ENCODE measurements at regions not wholly inside any gene's neighbourhood (a gene's known extent, or its start where the extent isn't known, plus 50 kb on each side); places are given as distances from the start of the nearest gene placed in this dataset.

- DNase-seq (ENCODE audit: low spot score) = no peak
Observed at GRCh38 chr11:115874843-115875242, 370.6 kb upstream of the CADM1 start.

- no peak for DNase-seq (ENCODE audit: low spot score)
Observed at GRCh38 chr11:115873813-115874212, 369.6 kb upstream of the CADM1 start.

- no peak for DNase-seq (ENCODE audit: low spot score)
Observed at GRCh38 chr11:115872416-115872815, 368.2 kb upstream of the CADM1 start.

- DNase-seq (ENCODE audit: low spot score) = no peak
Observed at GRCh38 chr11:115871161-115871760, 367.0 kb upstream of the CADM1 start.

GRCh38 chr11:115869780-115870431 is 365.7 kb upstream of the CADM1 start:
- peak; percentile 26 for DNase-seq (ENCODE audit: low spot score)

- no peak for DNase-seq (ENCODE audit: low spot score)
Observed at GRCh38 chr11:115869131-115869530, 364.9 kb upstream of the CADM1 start.

GRCh38 chr11:115860246-115860645 is 356.0 kb upstream of the CADM1 start:
- DNase-seq (ENCODE audit: low spot score) = no peak

GRCh38 chr11:115848611-115849010 is 344.4 kb upstream of the CADM1 start:
- DNase-seq (ENCODE audit: low spot score) = no peak

GRCh38 chr11:115848080-115848479 is 343.9 kb upstream of the CADM1 start:
- peak; percentile 5 for DNase-seq (ENCODE audit: low spot score)

- no peak for DNase-seq (ENCODE audit: low spot score)
Observed at GRCh38 chr11:115845872-115846271, 341.7 kb upstream of the CADM1 start.

- DNase-seq (ENCODE audit: low spot score) = no peak
Observed at GRCh38 chr11:115843685-115844084, 339.5 kb upstream of the CADM1 start.

GRCh38 chr11:115843111-115843510 is 338.9 kb upstream of the CADM1 start:
- DNase-seq (ENCODE audit: low spot score) = no peak

- no peak for DNase-seq (ENCODE audit: low spot score)
Observed at GRCh38 chr11:115820026-115820425, 315.8 kb upstream of the CADM1 start.

GRCh38 chr11:115819014-115819413 is 314.8 kb upstream of the CADM1 start:
- DNase-seq (ENCODE audit: low spot score) = no peak

- no peak for DNase-seq (ENCODE audit: low spot score)
Observed at GRCh38 chr11:115817844-115818468, 313.7 kb upstream of the CADM1 start.

GRCh38 chr11:115808351-115808940 is 304.2 kb upstream of the CADM1 start:
- DNase-seq (ENCODE audit: low spot score) = no peak

GRCh38 chr11:115806056-115806455 is 301.8 kb upstream of the CADM1 start:
- no peak for DNase-seq (ENCODE audit: low spot score)

- DNase-seq (ENCODE audit: low spot score) = no peak
Observed at GRCh38 chr11:115803073-115803740, 299.0 kb upstream of the CADM1 start.

GRCh38 chr11:115802641-115803040 is 298.4 kb upstream of the CADM1 start:
- DNase-seq (ENCODE audit: low spot score) = no peak

- DNase-seq (ENCODE audit: low spot score) = no peak
Observed at GRCh38 chr11:115792903-115793302, 288.7 kb upstream of the CADM1 start.

- no peak for DNase-seq (ENCODE audit: low spot score)
Observed at GRCh38 chr11:115787302-115787701, 283.1 kb upstream of the CADM1 start.

Data from HT-29 (cell line).